Astrocyte (in vitro differentiated cells and primary cell): ENCODE measurements at regions not wholly inside any gene's neighbourhood (a gene's known extent, or its start where the extent isn't known, plus 50 kb on each side); places are given as distances from the start of the nearest gene placed in this dataset.

Source experiments
- DNase-seq: peaks from one replicate; pipeline ENCODE4 v3.0.0-alpha.2; 2010; ENCODE audit warnings: low read depth
- FAIRE-seq: peaks from 2 replicates; lab custom pipeline; 2011; peaks lifted over from hg19 to GRCh38; lab: Jason Lieb, UNC
- H2AFZ ChIP-seq: 2 replicates; pipeline ENCODE4 v1.6.0; 2012; ENCODE audit warnings: low read depth, low read length, inconsistent platforms
- H3K27ac ChIP-seq: 2 replicates; pipeline ENCODE4 v1.5.1; 2011; ENCODE audit warnings: low read depth, low read length, inconsistent platforms
- H3K27me3 ChIP-seq: 2 replicates; pipeline ENCODE4 v1.6.0; 2011; ENCODE audit warnings: low read length, inconsistent platforms; ENCODE audit not compliant: insufficient read depth
- H3K36me3 ChIP-seq: 2 replicates; pipeline ENCODE4 v1.5.1; 2011; ENCODE audit warnings: low read length, inconsistent platforms; ENCODE audit not compliant: insufficient read depth
- H3K4me1 ChIP-seq: 2 replicates; pipeline ENCODE4 v1.5.1; 2011; ENCODE audit warnings: low read length, inconsistent platforms; ENCODE audit not compliant: insufficient read depth
- H3K4me2 ChIP-seq: 2 replicates; pipeline ENCODE4 v1.6.0; 2012; ENCODE audit warnings: low read length, inconsistent platforms
- H3K4me3 ChIP-seq: 2 replicates; pipeline ENCODE4 v1.5.1; 2011; ENCODE audit warnings: low read depth, mild to moderate bottlenecking, low read length, inconsistent platforms; ENCODE audit not compliant: insufficient read depth
- H3K79me2 ChIP-seq: 2 replicates; pipeline ENCODE4 v1.6.0; 2012; ENCODE audit warnings: mild to moderate bottlenecking, low read length, inconsistent platforms; ENCODE audit not compliant: insufficient read depth
- H3K9ac ChIP-seq: 2 replicates; pipeline ENCODE4 v1.6.0; 2012; ENCODE audit warnings: mild to moderate bottlenecking, low read length, inconsistent platforms
- H3K9me3 ChIP-seq: 2 replicates; pipeline ENCODE4 v1.5.1; 2012; ENCODE audit warnings: low read depth, mild to moderate bottlenecking, low read length, inconsistent platforms; ENCODE audit not compliant: insufficient read depth
- H4K20me1 ChIP-seq: 2 replicates; pipeline ENCODE4 v1.6.0; 2012; ENCODE audit warnings: low read length, inconsistent platforms; ENCODE audit not compliant: insufficient read depth
- H3K27ac Mint-ChIP-seq: one replicate; pipeline ENCODE4 v1.8.0; 2021; ENCODE audit warnings: mild to moderate bottlenecking, mixed read lengths; ENCODE audit not compliant: unreplicated experiment
- H3K27me3 Mint-ChIP-seq: one replicate; pipeline ENCODE4 v1.8.0; 2021; ENCODE audit warnings: low read depth, mixed read lengths; ENCODE audit not compliant: unreplicated experiment
- H3K36me3 Mint-ChIP-seq: one replicate; pipeline ENCODE4 v1.8.0; 2021; ENCODE audit warnings: low read depth, mixed read lengths; ENCODE audit not compliant: unreplicated experiment
- H3K4me1 Mint-ChIP-seq: one replicate; pipeline ENCODE4 v1.8.0; 2021; ENCODE audit warnings: low read depth, mixed read lengths; ENCODE audit not compliant: unreplicated experiment
- H3K4me3 Mint-ChIP-seq: one replicate; pipeline ENCODE4 v1.8.0; 2021; ENCODE audit warnings: mild to moderate bottlenecking, moderate library complexity, mixed read lengths; ENCODE audit not compliant: unreplicated experiment
- H3K9me3 Mint-ChIP-seq: one replicate; pipeline ENCODE4 v1.8.0; 2021; ENCODE audit warnings: mild to moderate bottlenecking, mixed read lengths; ENCODE audit not compliant: unreplicated experiment
- CTCF ChIP-seq: IDR thresholded peaks from 2 replicates; pipeline ENCODE4 v1.5.1; 2011; ENCODE audit warnings: low read depth, mild to moderate bottlenecking, inconsistent platforms, low read length, moderate library complexity; ENCODE audit not compliant: insufficient read depth
- EZH2 ChIP-seq: IDR thresholded peaks from 2 replicates; pipeline ENCODE4 v1.6.1; 2012; ENCODE audit warnings: mild to moderate bottlenecking, low read length, inconsistent platforms; ENCODE audit not compliant: insufficient read depth

- Mint-ChIP-seq H3K36me3 (peaks cover 5% of the 10 kb centered on the region), H3K4me3 (no peak overlapping the region), H3K27ac (no peak overlapping the region), H3K9me3 (peaks cover 9% of the 10 kb centered on the region), H3K4me1 (peaks cover 4% of the 10 kb centered on the region), H3K27me3 (peaks cover 35% of the 10 kb centered on the region)
- Histone ChIP-seq H3K36me3 (no peaks in the 10 kb centered on the region), H4K20me1 (no peaks in the 10 kb centered on the region), H3K4me2 (no peak overlapping the region), H3K79me2 (no peaks in the 10 kb centered on the region), H3K4me1 (peaks cover 3% of the 10 kb centered on the region), H2AFZ (no peak overlapping the region), H3K27ac (no peak overlapping the region), H3K27me3 (peaks cover 25% of the 10 kb centered on the region), H3K4me3 (no peak overlapping the region), H3K9ac (no peak overlapping the region), H3K9me3 (no peaks in the 10 kb centered on the region)
- DNase-seq, result no peak
- TF ChIP-seq CTCF, result no peak
- no peak for TF ChIP-seq EZH2
- FAIRE-seq, result no peak
These were observed 127.3 kb downstream of the SYF2 start for GRCh38 chr1:25104932-25105561.

GRCh38 chr1:25103164-25103795, 129.0 kb downstream of the SYF2 start:
- H3K9ac ChIP-seq, result no peak overlapping the region
- H3K79me2 ChIP-seq, result no peaks in the 10 kb centered on the region
- H3K9me3 ChIP-seq, result no peaks in the 10 kb centered on the region
- H3K36me3 ChIP-seq, result no peaks in the 10 kb centered on the region
- no peak overlapping the region for H3K4me2 ChIP-seq
- peaks cover 45% of the 10 kb centered on the region for H3K27me3 Mint-ChIP-seq
- TF ChIP-seq EZH2 (no peak), CTCF (no peak)
- H3K9me3 Mint-ChIP-seq, result peaks cover under 1% of the 10 kb centered on the region
- H3K4me1 Mint-ChIP-seq, result peaks cover 8% of the 10 kb centered on the region
- no peak for DNase-seq
- no peak for FAIRE-seq
- peaks cover 38% of the 10 kb centered on the region for H3K27me3 ChIP-seq
- H3K27ac ChIP-seq, result no peak overlapping the region
- no peak overlapping the region for H3K4me3 Mint-ChIP-seq
- H3K4me1 ChIP-seq, result peaks cover 7% of the 10 kb centered on the region
- no peaks in the 10 kb centered on the region for H4K20me1 ChIP-seq
- H3K36me3 Mint-ChIP-seq, result no peaks in the 10 kb centered on the region
- no peak overlapping the region for H3K27ac Mint-ChIP-seq
- no peak overlapping the region for H2AFZ ChIP-seq
- H3K4me3 ChIP-seq, result no peak overlapping the region
